ENCODE measurements at regions not wholly inside any gene's neighbourhood (a gene's known extent, or its start where the extent isn't known, plus 50 kb on each side); places are given as distances from the start of the nearest gene placed in this dataset.

DNA sequence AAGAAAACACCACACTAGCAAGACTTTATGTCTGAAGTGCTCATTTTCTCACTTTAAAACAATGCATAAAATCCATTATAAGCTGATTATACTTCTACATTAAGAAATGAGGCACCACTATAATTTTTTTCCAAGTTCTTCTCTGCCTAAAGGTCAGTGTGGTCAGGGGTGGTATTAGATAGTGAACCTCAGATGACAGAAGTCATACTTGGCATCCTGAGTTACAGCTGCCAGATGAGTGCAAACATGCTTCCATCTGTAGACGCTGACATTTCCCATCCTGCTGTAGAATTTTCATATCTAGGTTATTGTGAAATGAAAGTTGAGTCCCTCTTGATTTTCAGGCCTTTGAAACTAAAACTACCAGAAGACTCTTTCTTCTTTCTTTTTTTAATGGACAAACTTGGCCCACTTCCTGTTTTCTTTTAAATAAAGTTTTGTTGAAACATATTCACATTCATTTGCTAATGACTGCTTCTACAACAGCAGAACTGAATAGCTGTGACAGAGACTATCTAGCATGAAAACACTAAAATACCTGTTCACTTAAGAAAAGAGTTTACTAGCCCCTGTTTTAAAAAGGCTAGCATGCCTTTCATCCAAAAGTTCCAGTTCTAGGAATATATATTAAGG, 900.8 kb downstream of the XPNPEP1 start:
- H3K4me3 ChIP-seq (replicated peaks; ENCODE audit: low read depth, low read length): no peak overlapping the region
- TF ChIP-seq CTCF (IDR thresholded peaks at IDR 0.05; ENCODE audit: low read length, missing control alignments): no peak
- no peak for DNase-seq (ENCODE audit: low read depth)

DNA sequence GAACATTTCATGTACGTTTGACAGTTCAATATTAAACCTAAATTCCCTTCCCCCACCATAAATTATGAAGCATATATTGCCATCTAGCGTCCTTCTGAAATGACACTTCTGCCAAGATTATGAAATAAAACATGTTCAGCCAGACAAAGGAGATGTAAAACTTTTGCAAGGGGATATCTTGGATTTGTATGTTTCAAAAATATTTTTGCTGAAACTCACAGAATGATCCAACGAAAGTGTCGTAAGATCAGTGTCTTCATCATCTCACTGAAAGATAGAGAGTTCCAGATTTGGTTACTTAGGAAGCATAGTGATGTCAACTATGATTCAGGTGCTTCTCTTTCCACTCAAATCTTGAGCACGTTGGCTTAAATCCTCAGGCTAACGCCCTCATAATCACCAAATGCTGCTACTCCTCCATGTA, 904.3 kb downstream of the XPNPEP1 start:
- no peak overlapping the region for H3K4me3 ChIP-seq (replicated peaks; ENCODE audit: low read depth, low read length)
- peak; percentile 10 for TF ChIP-seq CTCF (IDR thresholded peaks at IDR 0.05; ENCODE audit: low read length, missing control alignments)
- DNase-seq (ENCODE audit: low read depth): no peak

GRCh38 chr10:109007514-109007913, 915.8 kb downstream of the XPNPEP1 start:
- no peak overlapping the region for H3K4me3 ChIP-seq (replicated peaks; ENCODE audit: low read depth, low read length)
- TF ChIP-seq CTCF (IDR thresholded peaks at IDR 0.05; ENCODE audit: low read length, missing control alignments): no peak
- no peak for DNase-seq (ENCODE audit: low read depth)

GRCh38 chr10:108990441-108990840, 932.9 kb downstream of the XPNPEP1 start:
- H3K4me3 ChIP-seq (replicated peaks; ENCODE audit: low read depth, low read length): no peak overlapping the region
- no peak for DNase-seq (ENCODE audit: low read depth)
- no peak for TF ChIP-seq CTCF (IDR thresholded peaks at IDR 0.05; ENCODE audit: low read length, missing control alignments)

DNA sequence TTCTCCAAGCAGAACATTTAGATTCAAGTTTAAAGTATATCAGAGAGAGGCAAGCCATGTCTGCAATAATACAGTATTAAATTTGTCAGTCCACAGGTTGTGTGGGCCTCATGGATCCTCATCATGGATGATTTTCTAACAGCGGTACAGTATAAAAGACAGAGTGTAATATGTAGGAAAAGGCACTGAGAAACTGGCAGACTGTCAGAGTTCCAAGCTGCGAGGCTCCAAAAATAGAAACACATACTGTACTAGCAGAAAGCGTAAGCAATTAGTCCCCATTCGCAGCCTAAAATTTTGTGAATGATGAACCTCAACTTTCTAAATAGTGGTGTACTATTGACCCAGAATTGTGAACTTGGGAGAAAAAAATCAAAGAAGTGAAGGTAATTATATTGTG, 933.3 kb downstream of the XPNPEP1 start:
- no peak overlapping the region for H3K4me3 ChIP-seq (replicated peaks; ENCODE audit: low read depth, low read length)
- no peak for TF ChIP-seq CTCF (IDR thresholded peaks at IDR 0.05; ENCODE audit: low read length, missing control alignments)

GRCh38 chr10:108982159-108982558, 941.2 kb downstream of the XPNPEP1 start:
- no peak for TF ChIP-seq CTCF (IDR thresholded peaks at IDR 0.05; ENCODE audit: low read length, missing control alignments)
- no peak overlapping the region for H3K4me3 ChIP-seq (replicated peaks; ENCODE audit: low read depth, low read length)
- DNase-seq (ENCODE audit: low read depth): no peak

More for the DNA sequence above, 933.3 kb downstream of the XPNPEP1 start:
- no peak for DNase-seq (ENCODE audit: low read depth)

DNA sequence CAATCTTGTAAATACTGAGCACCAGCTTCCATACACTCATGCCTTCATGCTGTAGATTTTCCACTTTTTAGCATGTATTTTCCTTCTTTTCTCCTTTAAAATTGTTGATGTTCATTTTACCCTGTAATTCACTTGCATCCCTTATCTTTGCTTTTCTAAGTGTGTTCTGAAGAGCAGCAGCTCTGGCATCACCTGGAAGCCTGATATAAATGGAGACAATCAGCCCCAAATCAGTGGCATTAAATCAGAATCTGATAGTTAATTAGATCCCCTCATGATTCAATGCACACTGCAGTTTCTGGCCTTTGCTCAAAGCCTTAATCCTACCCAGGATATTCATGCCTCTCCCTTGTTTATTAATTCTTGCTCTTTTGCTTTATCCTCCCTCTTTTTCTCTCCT, 942.4 kb downstream of the XPNPEP1 start:
- no peak for DNase-seq (ENCODE audit: low read depth)
- no peak overlapping the region for H3K4me3 ChIP-seq (replicated peaks; ENCODE audit: low read depth, low read length)
- no peak for TF ChIP-seq CTCF (IDR thresholded peaks at IDR 0.05; ENCODE audit: low read length, missing control alignments)

Measured in fibroblast of pulmonary artery (primary cell).